ENCODE measurements at regions not wholly inside any gene's neighbourhood (a gene's known extent, or its start where the extent isn't known, plus 50 kb on each side); places are given as distances from the start of the nearest gene placed in this dataset.

DNA sequence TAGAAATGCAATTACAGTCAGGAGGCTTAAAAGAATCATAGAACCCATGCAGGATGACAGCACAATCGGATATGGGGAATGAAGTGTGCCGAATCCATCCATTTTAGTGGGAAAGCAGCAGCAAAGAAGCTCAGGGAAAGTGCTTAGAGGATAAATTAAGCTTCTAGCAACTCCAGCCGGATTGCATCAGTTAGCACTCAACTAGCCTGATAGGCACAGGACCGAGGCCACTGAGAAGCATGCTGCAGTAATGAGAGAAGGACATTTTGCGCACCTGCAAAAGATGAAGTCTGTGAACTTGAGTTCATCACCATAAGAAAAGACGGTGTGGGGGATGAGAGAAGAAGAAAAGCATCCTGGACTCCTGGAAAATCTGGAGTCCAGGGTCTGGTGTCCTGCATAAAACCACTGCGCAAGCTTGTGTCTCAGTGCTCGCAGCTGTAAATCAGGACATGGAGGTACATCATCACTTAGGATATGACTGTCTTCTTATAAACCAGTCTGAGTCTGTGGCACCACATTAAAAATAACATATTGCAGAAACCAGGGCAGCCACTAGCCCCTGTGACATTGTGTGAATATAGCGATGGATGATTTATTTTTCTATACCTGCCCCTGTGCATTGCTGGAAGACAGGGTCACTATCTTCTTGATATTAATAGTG, 665.5 kb upstream of the SOX11 start:
- DNase-seq = no peak

DNA sequence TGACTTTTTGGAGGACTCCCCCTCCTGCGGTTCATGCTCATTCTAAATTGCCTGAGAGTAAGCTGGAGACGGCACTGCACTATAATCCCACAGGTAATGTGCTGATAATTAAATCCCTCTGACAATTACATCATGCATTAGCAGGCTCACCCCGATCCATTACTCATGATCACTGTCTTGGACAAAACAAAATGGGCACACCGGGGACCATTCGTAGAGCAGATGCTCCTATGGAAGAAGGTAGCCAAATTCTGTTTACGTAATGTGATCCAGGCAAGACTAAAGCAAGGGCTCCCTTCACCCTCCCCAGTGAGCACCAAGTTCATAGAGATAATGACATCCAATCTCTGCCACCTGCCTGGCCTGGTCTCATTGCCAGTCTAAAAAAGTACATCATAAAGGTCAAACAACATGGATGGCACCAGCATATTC, 657.1 kb upstream of the SOX11 start:
- no peak for DNase-seq

DNA sequence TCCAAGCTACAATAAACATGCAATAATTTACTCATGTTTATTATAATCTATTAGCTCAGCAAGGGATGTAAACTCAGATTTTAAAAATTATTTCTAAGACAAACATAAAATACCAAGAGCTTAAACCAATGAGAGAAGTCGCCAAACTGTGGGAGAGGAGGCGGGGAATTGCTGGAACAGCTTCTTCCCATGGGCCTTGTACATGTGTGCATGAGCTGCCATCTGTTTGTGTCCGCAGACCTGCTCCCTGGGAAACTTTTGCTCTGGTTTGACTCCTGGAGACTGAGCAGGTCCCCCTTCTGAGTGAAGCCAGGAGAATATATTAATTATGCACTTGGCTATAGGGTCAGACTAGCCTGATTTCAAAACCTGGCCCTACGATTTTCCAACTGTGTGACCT, 655.9 kb upstream of the SOX11 start:
- DNase-seq = no peak

DNA sequence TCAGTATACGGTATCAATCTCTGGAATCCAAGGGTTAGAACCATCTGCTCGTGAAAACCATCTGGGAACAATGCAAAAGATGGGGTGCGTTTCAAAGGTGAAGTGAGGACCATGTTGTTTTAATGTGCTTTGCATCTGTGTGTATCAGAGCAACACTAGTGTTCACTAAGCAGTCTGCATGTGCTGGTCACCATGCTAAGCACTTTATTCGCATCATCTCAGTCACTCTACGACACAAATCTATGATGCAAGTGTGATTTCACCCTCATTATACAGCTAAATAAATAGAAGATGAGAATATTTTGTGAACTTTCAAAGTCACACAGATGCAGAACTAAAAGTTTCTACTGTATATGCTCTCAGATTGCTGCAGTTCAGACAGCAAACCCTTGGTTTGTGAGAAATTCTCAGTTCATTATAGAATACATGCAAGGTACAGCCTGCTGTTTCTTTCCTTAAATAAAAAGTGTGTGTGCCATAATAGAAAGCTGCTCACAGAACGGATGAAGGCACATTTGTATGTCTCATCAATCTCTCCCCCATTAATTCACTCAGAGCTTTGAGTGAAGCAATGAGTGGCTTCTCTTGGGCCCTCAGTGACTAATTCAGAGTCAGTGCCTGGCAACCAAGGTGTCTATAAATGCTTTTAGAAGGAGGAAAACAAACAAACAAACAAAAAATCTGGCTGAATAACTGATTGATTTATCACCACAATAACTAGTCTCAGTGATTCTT, 652.8 kb upstream of the SOX11 start:
- no peak for DNase-seq

DNA sequence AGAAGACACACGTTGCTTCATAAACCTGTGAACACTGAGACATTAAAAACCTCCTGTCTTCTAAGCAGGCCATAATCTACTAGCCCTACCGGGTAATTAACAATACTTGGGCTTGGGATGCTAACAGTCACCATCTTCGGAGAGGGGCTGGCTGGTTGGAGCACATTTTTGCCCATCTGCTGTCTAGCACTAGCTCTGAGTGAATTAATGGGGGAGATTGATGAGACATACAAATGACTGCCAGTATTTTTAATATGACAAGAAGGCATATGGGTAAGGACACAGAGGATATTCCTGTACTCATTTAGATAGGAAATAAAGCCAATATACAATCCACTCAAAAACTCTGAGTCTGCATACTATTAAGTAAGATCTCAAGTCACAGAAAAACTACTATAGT, 651.6 kb upstream of the SOX11 start:
- no peak for DNase-seq

DNA sequence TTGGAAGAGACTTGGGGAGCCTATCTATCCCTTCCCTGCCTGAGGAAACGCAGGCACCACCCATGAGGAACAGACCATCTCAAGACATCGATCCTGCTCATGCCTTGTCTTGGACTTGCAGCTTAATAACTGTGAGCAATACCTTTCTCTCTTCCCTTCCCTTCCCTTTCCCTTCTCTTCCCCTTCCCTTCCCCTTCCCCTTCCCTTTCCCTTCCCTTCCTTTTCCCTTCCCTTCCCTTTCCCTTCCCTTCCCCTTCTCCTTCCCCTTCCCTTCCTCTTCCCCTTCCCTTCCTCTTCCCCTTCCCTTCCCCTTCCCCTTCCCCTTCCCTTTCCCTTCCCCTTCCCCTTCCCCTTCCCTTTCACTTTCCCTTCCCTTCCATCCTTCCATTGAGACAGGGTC, 650.7 kb upstream of the SOX11 start:
- DNase-seq = no peak

DNA sequence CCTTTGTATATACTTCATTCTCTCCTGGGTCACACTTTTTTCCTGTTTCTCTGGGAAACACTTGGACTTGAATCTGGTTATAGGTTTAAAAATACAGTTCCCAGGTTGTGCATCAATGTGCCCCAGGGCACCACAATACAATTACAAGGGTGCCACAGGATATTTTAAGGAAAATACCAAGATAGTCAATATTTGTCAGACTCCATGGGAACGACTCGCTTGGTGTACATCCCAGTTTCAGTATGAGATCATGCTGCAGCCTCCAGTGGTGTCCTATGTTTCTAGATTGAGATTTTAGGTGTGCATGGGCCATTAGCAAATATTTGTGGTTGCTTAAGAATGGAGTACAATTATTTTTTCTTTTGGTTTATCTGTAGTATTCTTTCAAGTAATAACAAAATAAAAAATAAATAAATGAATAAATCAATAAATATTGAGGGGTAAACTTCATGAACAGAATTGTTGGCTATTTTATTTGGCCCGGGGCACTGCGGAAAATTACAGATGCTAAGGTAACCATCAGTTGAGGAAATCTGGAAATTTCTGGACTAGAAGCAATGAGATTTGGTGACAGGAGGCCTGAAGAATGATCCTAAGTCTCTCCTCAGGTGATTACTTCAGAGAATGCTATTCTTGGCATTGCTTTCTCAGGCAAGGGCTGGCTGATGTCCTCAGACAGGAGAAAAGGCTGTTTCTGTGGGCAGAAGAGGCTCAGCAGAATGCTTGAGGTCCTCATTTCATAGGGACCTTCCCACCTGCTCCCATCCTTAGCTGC, 649.3 kb upstream of the SOX11 start:
- no peak for DNase-seq

DNA sequence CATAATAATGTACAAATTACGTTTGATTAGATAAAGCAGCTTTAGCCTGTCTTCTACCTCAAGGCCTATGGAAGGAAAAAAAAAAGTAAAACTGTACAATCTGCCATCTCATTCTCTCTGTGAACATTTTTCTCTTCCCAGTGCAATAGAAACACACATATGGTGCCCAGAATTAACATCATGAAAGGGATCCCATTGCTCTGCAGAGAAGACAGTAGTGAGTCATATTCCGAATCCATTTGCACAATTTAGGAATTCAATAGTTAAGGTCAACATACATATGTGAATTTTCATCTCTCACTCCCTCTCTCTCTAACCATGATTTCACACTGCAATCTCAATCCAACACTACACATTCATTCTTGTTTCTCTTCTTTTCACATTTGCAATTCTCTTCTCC, 640.9 kb upstream of the SOX11 start:
- DNase-seq = no peak

DNA sequence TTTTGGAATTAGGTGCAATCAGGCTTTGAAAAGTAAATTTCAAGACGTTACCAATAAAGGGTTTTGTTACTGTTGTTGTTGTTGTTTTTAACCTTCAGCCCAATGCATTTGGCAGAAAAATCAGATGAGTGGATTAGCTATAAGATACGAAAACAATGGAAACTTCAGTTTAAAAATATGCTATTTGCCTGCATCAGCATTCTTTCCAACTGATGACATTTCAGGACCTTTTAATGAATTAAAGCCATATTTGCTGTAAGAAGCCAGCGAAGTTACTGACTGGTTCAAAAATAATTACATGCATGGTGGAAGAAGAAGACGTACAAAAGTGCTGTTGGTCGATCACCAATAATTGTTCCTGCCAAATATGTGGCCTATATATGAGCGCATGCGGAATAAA, 639.3 kb upstream of the SOX11 start:
- no peak for DNase-seq

DNA sequence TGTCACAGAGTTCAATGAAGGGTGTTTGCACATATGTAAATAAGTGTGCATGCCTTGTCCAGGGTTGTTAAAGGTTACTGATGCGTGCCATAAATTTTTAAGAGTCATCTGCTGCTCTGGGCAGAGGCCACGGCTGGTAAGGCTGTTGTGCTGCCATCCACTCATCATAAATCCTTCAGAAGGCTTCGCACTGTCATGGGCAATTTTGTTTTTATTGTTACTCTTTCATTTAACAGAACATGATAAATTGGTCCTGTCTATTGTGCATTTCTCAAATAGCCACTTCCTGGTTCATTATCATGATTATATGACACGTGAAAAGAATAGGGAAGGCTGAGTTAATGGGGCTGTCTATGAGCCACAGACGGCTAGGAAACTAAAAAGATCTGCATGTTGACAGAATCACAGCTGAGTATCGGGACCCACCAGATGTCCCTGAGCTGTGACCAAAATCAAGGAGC, 634.3 kb upstream of the SOX11 start:
- no peak for DNase-seq

DNA sequence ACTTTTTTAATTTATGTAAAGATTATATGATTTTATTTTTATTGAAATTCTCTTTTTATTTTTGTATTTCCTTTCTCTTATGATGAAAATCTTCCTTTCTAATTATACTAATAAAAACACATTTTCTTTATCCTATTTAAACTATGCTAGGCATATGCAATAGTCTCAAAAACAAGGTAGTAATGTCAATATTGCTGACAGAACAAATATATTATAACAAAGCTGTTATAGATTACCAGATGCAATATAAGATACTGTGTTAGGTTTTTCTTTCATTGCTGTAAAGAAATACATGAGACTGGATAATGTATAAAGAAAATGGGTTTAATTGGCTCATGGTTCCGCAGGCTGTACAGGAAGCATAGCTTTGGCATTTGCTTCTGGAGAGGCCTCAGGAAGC, 631.2 kb upstream of the SOX11 start:
- no peak for DNase-seq

DNA sequence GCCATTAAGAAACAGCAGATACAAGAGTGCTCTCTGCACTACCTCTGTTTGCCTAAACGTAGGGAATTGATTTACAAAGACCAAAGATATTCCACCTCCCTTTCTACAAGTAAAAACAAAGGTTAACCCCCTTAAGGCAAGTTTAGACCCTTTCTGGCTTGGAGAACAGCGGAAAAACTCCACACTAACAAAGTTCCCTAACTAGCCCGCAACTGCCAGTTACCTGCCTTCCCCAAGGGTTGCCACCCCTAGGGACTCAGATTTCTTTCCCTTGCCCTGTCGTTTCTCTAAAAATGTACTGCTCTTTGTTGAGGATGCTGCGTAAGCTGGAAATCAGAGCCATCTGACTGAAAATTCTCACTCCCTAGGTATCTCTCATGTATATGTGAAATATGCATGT, 627.5 kb upstream of the SOX11 start:
- DNase-seq = no peak

DNA sequence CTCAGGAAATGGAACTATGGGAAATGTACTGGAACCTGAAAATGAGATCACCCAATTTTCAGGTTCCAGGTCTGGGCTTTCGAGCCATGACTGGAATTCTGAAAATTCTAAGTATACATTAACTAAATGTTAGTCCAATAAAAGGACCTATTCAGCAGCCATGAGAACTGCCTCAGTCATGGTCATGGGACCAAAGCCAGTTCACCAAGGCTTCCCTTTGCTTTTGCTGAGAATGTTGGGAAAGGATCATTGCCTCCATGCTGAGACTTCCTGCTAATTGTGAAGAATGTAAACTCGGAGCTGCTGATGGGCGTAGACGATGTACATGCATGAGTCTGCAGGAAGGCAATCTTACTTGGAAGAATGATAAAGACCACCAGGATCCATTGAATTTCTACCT, 624.4 kb upstream of the SOX11 start:
- no peak for DNase-seq

DNA sequence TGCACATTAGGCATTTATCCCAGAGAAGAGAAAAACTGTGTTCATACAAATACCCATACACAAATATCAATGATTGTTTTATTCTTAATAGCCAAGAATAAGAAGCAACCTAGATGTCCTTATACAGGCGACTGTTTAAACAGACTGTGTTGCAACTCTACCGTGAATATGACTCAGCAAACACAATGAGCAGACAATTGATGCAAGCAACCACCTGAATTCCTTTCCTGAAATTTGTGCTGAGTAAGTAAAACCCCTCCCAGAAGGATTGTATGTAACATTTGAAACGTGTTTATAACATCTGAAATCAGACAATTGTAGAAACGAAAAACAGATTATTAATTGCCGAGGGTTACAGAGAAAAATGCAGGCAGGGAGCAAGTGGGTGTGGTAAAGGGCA, 621.9 kb upstream of the SOX11 start:
- no peak for DNase-seq

DNA sequence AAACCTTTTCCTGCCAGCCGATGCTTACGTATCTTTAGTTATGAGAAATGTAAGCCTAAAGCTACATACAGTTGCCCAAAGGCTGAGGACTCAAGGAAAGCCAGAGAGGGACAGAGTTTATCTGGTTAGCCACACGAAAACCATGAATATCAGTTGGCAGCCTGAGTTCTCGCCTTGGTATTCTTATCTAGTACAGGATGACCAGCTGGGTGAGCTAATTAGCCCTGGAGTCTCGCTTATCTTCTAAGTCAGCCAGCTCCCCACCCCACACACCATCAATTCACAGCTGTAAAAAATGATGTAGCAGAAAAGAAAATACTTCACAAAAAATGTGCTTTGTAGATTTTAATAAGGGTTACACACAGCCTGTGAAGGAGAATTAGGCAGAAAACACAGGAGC, 617.5 kb upstream of the SOX11 start:
- DNase-seq = no peak

DNA sequence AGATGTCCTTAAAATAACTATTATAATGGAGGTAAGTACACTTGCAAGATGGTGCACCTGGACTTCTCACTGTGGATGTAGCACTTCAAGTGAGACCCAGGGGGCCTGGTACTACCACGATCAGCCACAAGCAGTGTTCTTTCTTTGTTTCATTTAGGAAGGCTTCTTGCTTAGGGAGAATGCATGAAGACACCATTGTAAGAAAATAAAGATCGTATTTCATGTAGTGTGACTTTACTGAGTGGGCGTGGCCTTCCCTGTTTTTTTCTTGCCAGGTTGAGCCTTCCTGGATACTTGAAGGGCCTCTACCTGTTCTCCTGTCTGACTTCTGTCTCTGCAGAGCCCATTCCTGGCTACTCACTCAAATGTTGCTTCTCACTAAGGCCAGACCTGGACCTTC, 615.6 kb upstream of the SOX11 start:
- no peak for DNase-seq

DNA sequence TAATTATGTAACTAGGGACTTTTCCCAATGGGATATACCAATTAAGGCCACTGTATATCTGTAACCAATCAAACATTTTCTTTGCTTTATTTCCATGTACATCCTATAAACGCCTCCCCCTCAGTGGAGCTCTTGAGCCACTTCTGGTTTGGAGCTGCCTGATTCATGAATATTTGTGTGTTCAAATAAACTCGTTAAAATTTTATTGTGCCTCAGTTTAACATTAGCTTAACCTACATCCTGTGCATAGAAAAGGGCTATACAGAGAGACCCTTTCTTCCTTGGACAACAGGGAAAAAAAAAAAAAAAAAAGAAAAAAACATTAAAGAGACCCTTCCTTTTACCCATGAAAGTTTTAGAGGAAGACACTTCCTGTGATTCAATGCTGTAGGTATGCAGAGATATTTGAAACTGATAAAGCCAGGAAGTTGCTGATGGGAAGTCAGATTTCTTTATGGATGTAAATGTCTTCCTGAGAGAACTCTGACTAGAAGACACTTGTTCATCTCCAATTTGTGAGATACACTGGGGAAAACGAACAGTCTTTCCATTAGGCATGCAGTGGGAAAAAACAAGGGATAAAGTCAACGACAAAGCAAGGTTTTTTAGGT, 614.6 kb upstream of the SOX11 start:
- DNase-seq = no peak

DNA sequence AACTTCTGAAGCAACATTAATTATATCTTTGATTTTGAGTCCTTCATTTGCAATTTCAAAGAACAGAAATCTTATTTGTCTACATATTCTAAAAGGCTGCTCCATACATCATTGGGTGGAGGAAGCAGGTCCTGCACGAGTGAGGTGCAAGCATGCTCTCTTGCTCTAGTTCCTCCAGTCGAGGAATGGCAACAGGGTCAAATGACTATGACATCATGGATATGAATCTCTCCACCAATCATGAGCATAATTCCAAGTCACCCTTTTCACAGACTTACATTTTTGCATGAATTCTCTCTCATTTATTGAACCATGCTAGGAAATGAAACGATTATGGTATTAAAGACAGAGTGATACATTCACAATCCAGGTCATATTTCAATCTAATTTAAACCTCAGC, 608.8 kb upstream of the SOX11 start:
- DNase-seq = no peak

DNA sequence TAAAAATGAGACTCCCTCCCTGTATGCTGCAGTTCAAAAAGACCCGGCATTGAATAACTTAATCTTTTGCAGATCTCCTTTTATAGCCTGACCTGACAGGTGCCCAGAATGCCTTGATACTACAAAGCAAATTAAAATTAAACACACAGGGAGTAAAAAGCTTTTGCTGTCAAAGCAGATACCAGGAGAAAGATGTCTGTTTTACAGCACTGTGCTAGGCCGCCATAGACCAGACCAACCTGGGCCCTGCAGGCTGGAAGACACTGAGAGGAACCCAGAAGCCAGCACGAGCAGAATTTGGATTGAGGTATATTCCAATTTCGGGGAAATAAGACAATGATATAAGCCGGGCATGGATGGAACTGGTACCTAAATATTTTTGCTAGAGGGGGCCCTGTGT, 602.8 kb upstream of the SOX11 start:
- no peak for DNase-seq

DNA sequence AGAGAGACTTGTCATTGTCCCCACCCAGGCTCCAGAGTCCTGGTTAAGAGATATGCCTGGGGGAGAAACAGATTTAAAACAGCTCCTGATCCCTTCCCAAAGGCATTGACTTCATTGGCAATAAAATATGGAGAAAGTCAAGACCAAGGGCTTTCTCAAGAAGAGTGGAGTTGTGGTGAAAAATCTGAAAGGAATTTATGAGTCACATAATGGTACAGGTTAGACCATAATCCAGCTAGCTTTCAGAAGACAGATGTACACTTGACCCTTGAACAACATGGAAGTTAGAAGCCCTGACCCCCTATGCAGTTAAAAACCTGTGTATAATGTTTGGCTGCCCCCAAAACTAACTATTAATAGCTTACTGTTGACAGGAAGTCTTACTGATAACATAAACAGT, 599.1 kb upstream of the SOX11 start:
- DNase-seq = no peak

DNA sequence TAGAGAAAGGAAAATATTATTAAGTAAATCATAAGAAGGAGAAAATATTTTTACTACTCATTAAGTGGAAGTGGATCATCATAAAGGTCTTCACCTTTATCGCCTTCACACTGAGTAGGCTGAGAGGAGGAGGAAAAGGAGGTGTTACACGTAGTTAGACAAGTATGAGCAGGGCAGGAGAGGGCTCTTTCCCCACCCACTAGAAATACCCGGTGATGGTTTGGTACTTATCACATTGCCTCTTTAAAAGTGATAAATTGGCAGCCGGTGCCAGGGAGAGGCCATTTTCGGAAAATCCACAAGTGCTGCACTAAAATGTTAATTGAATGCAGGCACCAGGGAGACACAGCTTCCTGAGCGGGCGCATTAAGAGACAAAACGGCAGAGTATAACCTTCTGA, 598.7 kb upstream of the SOX11 start:
- DNase-seq = no peak

DNA sequence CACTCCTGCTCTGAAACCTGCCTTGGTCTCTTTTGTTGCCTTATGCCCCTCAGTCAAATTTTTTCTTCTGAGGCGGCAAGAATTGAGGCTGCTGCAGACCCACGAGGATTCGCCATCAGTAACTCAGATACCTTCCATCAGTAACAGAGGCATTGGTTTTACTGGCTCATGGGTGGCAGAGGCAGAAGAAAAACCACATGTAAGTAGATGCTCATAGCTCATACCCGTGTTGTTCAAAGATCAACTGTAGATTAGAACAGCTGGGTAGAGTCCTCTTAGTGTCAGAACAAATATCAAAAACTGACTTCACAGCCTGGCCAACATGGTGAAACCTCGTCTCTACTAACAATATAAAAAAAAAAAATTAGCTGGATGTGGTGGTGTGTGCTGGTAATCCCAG, 598.0 kb upstream of the SOX11 start:
- no peak for DNase-seq

DNA sequence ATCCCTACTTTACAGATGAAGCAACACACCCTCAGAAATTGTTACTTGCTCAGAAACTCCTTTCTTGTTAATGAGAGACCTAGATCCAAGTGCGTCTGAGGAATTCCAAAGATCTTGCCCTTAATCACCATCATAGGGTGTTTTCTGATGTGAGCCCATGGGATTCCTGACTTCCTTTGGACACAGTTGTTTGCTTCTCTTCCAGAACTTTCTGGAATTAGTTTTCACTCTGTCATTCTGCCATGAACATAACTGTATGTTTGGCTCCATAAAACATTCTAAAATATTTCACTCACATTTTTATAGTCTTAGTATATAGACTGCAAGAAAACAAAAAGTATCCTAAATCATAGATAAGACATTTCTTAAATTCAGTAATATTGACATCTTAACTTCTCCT, 593.9 kb upstream of the SOX11 start:
- no peak for DNase-seq

DNA sequence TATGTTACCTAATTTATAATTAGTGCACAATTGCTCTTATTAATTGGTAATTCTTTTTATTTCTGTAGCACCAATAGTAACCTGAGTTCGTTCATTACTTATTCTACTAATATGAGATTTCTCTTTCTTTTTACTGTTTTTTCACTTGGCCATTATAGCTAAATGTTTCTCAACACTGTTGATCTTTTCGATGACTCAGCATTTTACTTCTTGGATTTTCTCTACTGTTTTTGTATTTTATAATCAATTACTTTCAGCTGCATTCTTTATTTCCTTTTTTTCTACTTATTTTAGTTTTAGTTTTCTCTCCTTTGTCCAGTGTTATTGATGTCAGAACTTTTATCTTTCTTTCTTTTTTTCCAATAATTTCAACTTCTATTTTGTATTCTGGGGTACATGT, 589.4 kb upstream of the SOX11 start:
- DNase-seq = no peak
